MG63 (cell line): ENCODE measurements at regions not wholly inside any gene's neighbourhood (a gene's known extent, or its start where the extent isn't known, plus 50 kb on each side); places are given as distances from the start of the nearest gene placed in this dataset.

Experiments
- DNase-seq: peaks from one replicate; pipeline ENCODE4 v3.0.0-alpha.2; 2020
- H3K27me3 ChIP-seq: fragments of 250-450 bp; sonication (Bioruptor Pico); 2 replicates; pipeline ENCODE4 v1.5.1; 2020; ENCODE audit warnings: mild to moderate bottlenecking, moderate library complexity
- H3K36me3 ChIP-seq: fragments of 250-450 bp; sonication (Bioruptor Pico); 2 replicates; pipeline ENCODE4 v1.5.1; 2020; ENCODE audit warnings: mild to moderate bottlenecking, moderate library complexity
- H3K4me3 ChIP-seq: fragments of 250-450 bp; sonication (Bioruptor Pico); 2 replicates; pipeline ENCODE4 v1.5.1; 2020; ENCODE audit warnings: mild to moderate bottlenecking, moderate library complexity
- H3K9me3 ChIP-seq: fragments of 250-450 bp; sonication (Bioruptor Pico); 2 replicates; pipeline ENCODE4 v1.5.1; 2020; ENCODE audit warnings: mild to moderate bottlenecking, moderate library complexity

GRCh38 chr10:81082621-81083376, 545.1 kb downstream of the SH2D4B start:
- no peak for DNase-seq
- H3K27me3 ChIP-seq = no peaks in the 10 kb centered on the region
- no peak overlapping the region for H3K4me3 ChIP-seq
- no peaks in the 10 kb centered on the region for H3K36me3 ChIP-seq
- no peaks in the 10 kb centered on the region for H3K9me3 ChIP-seq

GRCh38 chr10:81093056-81093455, 555.4 kb downstream of the SH2D4B start:
- Histone ChIP-seq H3K36me3 (no peaks in the 10 kb centered on the region), H3K4me3 (no peak overlapping the region)
- DNase-seq = no peak

GRCh38 chr10:81095238-81095637, 557.5 kb downstream of the SH2D4B start:
- Histone ChIP-seq H3K27me3 (no peaks in the 10 kb centered on the region), H3K36me3 (no peaks in the 10 kb centered on the region), H3K9me3 (no peaks in the 10 kb centered on the region), H3K4me3 (no peak overlapping the region)
- no peak for DNase-seq

More at GRCh38 chr10:81093056-81093455, 555.4 kb downstream of the SH2D4B start:
- Histone ChIP-seq H3K27me3 (no peaks in the 10 kb centered on the region), H3K9me3 (no peaks in the 10 kb centered on the region)

- Histone ChIP-seq H3K9me3 (no peaks in the 10 kb centered on the region), H3K36me3 (no peaks in the 10 kb centered on the region), H3K27me3 (no peaks in the 10 kb centered on the region), H3K4me3 (no peak overlapping the region)
- DNase-seq = no peak
Observed at GRCh38 chr10:81096558-81096957, 558.9 kb downstream of the SH2D4B start.

GRCh38 chr10:81101062-81101461, 563.4 kb downstream of the SH2D4B start:
- no peaks in the 10 kb centered on the region for H3K9me3 ChIP-seq
- peaks cover 3% of the 10 kb centered on the region; the same call in 1 of the 2 replicates for H3K27me3 ChIP-seq
- no peaks in the 10 kb centered on the region for H3K36me3 ChIP-seq
- H3K4me3 ChIP-seq = no peak overlapping the region
- DNase-seq = no peak

GRCh38 chr10:81104494-81104893, 566.8 kb downstream of the SH2D4B start:
- Histone ChIP-seq H3K9me3 (no peaks in the 10 kb centered on the region), H3K27me3 (peaks cover 3% of the 10 kb centered on the region; the same call in 1 of the 2 replicates), H3K36me3 (no peaks in the 10 kb centered on the region), H3K4me3 (no peak overlapping the region)
- DNase-seq = no peak

GRCh38 chr10:81108516-81109199, 571.0 kb downstream of the SH2D4B start:
- Histone ChIP-seq H3K36me3 (no peaks in the 10 kb centered on the region), H3K4me3 (no peak overlapping the region), H3K27me3 (no peaks in the 10 kb centered on the region), H3K9me3 (no peaks in the 10 kb centered on the region)
- DNase-seq = no peak

GRCh38 chr10:81109200-81109752, 571.6 kb downstream of the SH2D4B start:
- H3K9me3 ChIP-seq = no peaks in the 10 kb centered on the region
- H3K36me3 ChIP-seq = no peaks in the 10 kb centered on the region
- H3K4me3 ChIP-seq = no peak overlapping the region
- DNase-seq = no peak
- no peaks in the 10 kb centered on the region for H3K27me3 ChIP-seq

GRCh38 chr10:81116201-81116600, 578.5 kb downstream of the SH2D4B start:
- Histone ChIP-seq H3K36me3 (no peaks in the 10 kb centered on the region), H3K4me3 (no peak overlapping the region), H3K27me3 (no peaks in the 10 kb centered on the region), H3K9me3 (no peaks in the 10 kb centered on the region)
- no peak for DNase-seq

- no peaks in the 10 kb centered on the region for H3K27me3 ChIP-seq
- no peak for DNase-seq
- no peaks in the 10 kb centered on the region for H3K9me3 ChIP-seq
- no peaks in the 10 kb centered on the region for H3K36me3 ChIP-seq
- no peak overlapping the region for H3K4me3 ChIP-seq
Observed at GRCh38 chr10:81116990-81117389, 579.3 kb downstream of the SH2D4B start.

- Histone ChIP-seq H3K4me3 (no peak overlapping the region), H3K9me3 (no peaks in the 10 kb centered on the region), H3K27me3 (no peaks in the 10 kb centered on the region; the same call in 1 of the 2 replicates), H3K36me3 (no peaks in the 10 kb centered on the region)
- no peak for DNase-seq
Observed at GRCh38 chr10:81127931-81128330, 590.2 kb downstream of the SH2D4B start.

GRCh38 chr10:81130014-81130413, 592.3 kb downstream of the SH2D4B start:
- Histone ChIP-seq H3K4me3 (no peak overlapping the region), H3K9me3 (no peaks in the 10 kb centered on the region), H3K27me3 (no peaks in the 10 kb centered on the region; the same call in 1 of the 2 replicates), H3K36me3 (no peaks in the 10 kb centered on the region)
- DNase-seq = no peak

GRCh38 chr10:81135851-81136250, 598.1 kb downstream of the SH2D4B start:
- no peak overlapping the region for H3K4me3 ChIP-seq
- H3K27me3 ChIP-seq = no peaks in the 10 kb centered on the region; the same call in 1 of the 2 replicates
- H3K9me3 ChIP-seq = no peaks in the 10 kb centered on the region
- H3K36me3 ChIP-seq = no peaks in the 10 kb centered on the region
- no peak for DNase-seq

- H3K27me3 ChIP-seq = no peaks in the 10 kb centered on the region; the same call in 1 of the 2 replicates
- no peaks in the 10 kb centered on the region for H3K36me3 ChIP-seq
- DNase-seq = no peak
- no peaks in the 10 kb centered on the region for H3K9me3 ChIP-seq
- H3K4me3 ChIP-seq = no peak overlapping the region
Observed at GRCh38 chr10:81136261-81136660, 598.6 kb downstream of the SH2D4B start.

GRCh38 chr10:81145975-81146374, 608.3 kb downstream of the SH2D4B start:
- H3K9me3 ChIP-seq = no peaks in the 10 kb centered on the region
- no peak overlapping the region for H3K4me3 ChIP-seq
- no peaks in the 10 kb centered on the region for H3K36me3 ChIP-seq
- H3K27me3 ChIP-seq = no peaks in the 10 kb centered on the region; the same call in none of the 2 replicates
- DNase-seq = no peak

- no peaks in the 10 kb centered on the region for H3K9me3 ChIP-seq
- no peaks in the 10 kb centered on the region for H3K36me3 ChIP-seq
- H3K27me3 ChIP-seq = no peaks in the 10 kb centered on the region; the same call in none of the 2 replicates
- DNase-seq = no peak
- no peak overlapping the region for H3K4me3 ChIP-seq
Observed at GRCh38 chr10:81146436-81146835, 608.7 kb downstream of the SH2D4B start.

- Histone ChIP-seq H3K4me3 (no peak overlapping the region), H3K9me3 (no peaks in the 10 kb centered on the region), H3K36me3 (no peaks in the 10 kb centered on the region), H3K27me3 (no peaks in the 10 kb centered on the region; the same call in 1 of the 2 replicates)
- DNase-seq = no peak
Observed at GRCh38 chr10:81152656-81153055, 615.0 kb downstream of the SH2D4B start.
